Activated T-helper 2 cell treated with anti-CD3 and anti-CD28 coated beads, Interferon-gamma antibody, Interleukin-2, Interleukin-4, amounts not matched to agents 10 μg/mL and 5 μg/mL and 100 μg/mL, durations not matched to agents 14 hours and 24 hours and 36 hours (primary cell): ENCODE measurements at regions not wholly inside any gene's neighbourhood (a gene's known extent, or its start where the extent isn't known, plus 50 kb on each side); places are given as distances from the start of the nearest gene placed in this dataset.

Source experiments
- DNase-seq: peaks from one replicate; pipeline ENCODE4 v3.0.0; 2021; ENCODE audit warnings: low spot score
- H3K27ac Mint-ChIP-seq: one replicate; pipeline ENCODE4 v1.8.0; 2021; ENCODE audit warnings: mixed read lengths
- H3K27me3 Mint-ChIP-seq: one replicate; pipeline ENCODE4 v1.8.0; 2021; ENCODE audit warnings: low read depth, mixed read lengths
- H3K36me3 Mint-ChIP-seq: one replicate; pipeline ENCODE4 v1.8.0; 2021; ENCODE audit warnings: low read depth, mixed read lengths
- H3K4me1 Mint-ChIP-seq: one replicate; pipeline ENCODE4 v1.8.0; 2021; ENCODE audit warnings: low read depth, mixed read lengths
- H3K4me3 Mint-ChIP-seq: one replicate; pipeline ENCODE4 v1.8.0; 2021; ENCODE audit warnings: low read depth, mild to moderate bottlenecking, moderate library complexity, mixed read lengths
- H3K9me3 Mint-ChIP-seq: one replicate; pipeline ENCODE4 v1.8.0; 2021; ENCODE audit warnings: mixed read lengths
- intact Hi-C: fragments of 100-400 bp; cut with micrococcal nuclease; formaldehyde crosslinking; loops from one replicate; pipeline ENCODE4 v1.15.1; 2023

DNA sequence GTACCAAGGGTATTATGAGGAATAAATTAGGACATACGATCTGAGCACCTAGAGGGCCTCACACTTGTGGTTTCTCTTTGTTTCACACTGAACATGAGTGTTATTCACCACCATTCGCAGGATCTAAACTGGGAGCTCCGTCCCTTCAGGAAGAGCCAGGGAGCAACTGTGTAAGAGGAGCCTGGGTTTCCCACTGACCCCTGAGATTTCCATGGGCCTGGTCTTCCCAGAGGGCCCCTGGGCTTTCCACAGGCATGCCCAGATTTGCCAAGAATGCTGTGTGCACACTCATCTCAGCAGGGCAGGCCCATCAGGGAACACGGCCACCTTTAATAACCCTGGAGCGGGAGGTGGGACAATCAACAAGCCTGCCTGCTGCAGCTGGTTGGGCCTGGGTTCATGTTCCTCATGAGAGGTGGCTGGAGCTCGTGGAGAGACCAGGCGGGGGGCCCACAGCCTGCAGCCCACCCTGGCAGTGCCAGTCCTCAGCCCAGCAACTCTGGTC, 416.8 kb upstream of the MYT1L start:
- Mint-ChIP-seq H3K36me3 (no peaks in the 10 kb centered on the region), H3K27me3 (no peaks in the 10 kb centered on the region), H3K9me3 (peaks cover 13% of the 10 kb centered on the region), H3K27ac (no peak overlapping the region), H3K4me1 (no peaks in the 10 kb centered on the region), H3K4me3 (no peak overlapping the region)
- no peak for DNase-seq
- intact Hi-C loops: no loop called here

DNA sequence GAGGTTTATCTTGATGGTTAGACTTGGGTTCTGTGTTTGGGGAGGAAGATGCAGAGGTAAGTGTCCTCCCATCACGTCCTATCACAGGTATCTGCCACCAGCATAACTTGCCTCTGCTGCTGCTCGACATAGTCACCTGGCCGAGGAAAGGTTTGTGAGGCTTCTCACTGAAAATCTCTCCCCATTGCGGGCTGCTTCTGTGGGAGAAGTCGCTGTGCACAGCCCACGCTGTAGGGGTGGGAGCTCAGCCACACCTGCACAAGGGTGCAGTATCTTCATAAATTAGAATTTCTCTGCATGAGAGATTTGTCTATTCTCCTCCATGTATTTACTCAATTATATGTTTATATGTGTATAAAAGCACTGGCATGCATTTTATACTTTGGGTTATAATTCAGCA, 415.7 kb upstream of the MYT1L start:
- no peak overlapping the region for H3K27ac Mint-ChIP-seq
- DNase-seq: no peak
- H3K36me3 Mint-ChIP-seq: no peaks in the 10 kb centered on the region
- H3K4me3 Mint-ChIP-seq: no peak overlapping the region
- H3K9me3 Mint-ChIP-seq: peaks cover 12% of the 10 kb centered on the region
- no peaks in the 10 kb centered on the region for H3K27me3 Mint-ChIP-seq
- intact Hi-C loops: no loop called here
- no peaks in the 10 kb centered on the region for H3K4me1 Mint-ChIP-seq

- Mint-ChIP-seq H3K4me1 (no peaks in the 10 kb centered on the region), H3K27ac (no peak overlapping the region), H3K9me3 (peaks cover 4% of the 10 kb centered on the region), H3K36me3 (no peaks in the 10 kb centered on the region), H3K27me3 (no peaks in the 10 kb centered on the region), H3K4me3 (no peak overlapping the region)
- intact Hi-C loops: no loop called here
- DNase-seq: no peak
Observed at GRCh38 chr2:2744958-2745715, 414.1 kb upstream of the MYT1L start.

- Mint-ChIP-seq H3K4me3 (no peak overlapping the region), H3K27ac (no peak overlapping the region), H3K9me3 (no peaks in the 10 kb centered on the region), H3K36me3 (no peaks in the 10 kb centered on the region), H3K27me3 (no peaks in the 10 kb centered on the region), H3K4me1 (no peaks in the 10 kb centered on the region)
- intact Hi-C loops: no loop called here
- DNase-seq: no peak
Observed at GRCh38 chr2:2744107-2744506, 413.0 kb upstream of the MYT1L start.

- no peaks in the 10 kb centered on the region for H3K9me3 Mint-ChIP-seq
- intact Hi-C loops: no loop called here
- no peak overlapping the region for H3K27ac Mint-ChIP-seq
- no peaks in the 10 kb centered on the region for H3K4me1 Mint-ChIP-seq
- no peak overlapping the region for H3K4me3 Mint-ChIP-seq
- DNase-seq: no peak
- no peaks in the 10 kb centered on the region for H3K36me3 Mint-ChIP-seq
- no peaks in the 10 kb centered on the region for H3K27me3 Mint-ChIP-seq
Observed at GRCh38 chr2:2743164-2743571, 412.1 kb upstream of the MYT1L start.

DNA sequence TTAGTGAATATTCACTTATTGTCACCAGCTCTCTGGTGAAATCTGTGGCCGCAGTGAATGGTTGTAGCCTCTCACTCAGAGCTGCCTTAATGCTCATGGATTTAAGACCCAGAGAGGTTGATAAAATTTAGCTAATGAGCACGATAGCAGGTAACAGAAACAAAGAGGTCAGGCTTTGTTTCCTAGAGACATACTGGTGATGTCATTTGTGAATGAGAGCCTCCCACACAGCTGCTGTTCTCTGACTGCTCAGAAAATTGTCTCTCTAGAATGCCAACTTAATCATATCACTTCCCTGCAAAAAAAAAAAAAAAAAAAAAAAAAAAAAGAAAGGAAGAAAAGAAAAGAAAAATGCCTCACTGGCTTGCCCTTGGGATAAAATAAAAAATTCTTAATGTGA, 411.7 kb upstream of the MYT1L start:
- no peaks in the 10 kb centered on the region for H3K9me3 Mint-ChIP-seq
- intact Hi-C loops: no loop called here
- no peaks in the 10 kb centered on the region for H3K4me1 Mint-ChIP-seq
- no peaks in the 10 kb centered on the region for H3K36me3 Mint-ChIP-seq
- H3K4me3 Mint-ChIP-seq: no peak overlapping the region
- H3K27ac Mint-ChIP-seq: no peak overlapping the region
- no peak for DNase-seq
- no peaks in the 10 kb centered on the region for H3K27me3 Mint-ChIP-seq

GRCh38 chr2:2740238-2740775, 409.2 kb upstream of the MYT1L start:
- no peak overlapping the region for H3K4me3 Mint-ChIP-seq

DNA sequence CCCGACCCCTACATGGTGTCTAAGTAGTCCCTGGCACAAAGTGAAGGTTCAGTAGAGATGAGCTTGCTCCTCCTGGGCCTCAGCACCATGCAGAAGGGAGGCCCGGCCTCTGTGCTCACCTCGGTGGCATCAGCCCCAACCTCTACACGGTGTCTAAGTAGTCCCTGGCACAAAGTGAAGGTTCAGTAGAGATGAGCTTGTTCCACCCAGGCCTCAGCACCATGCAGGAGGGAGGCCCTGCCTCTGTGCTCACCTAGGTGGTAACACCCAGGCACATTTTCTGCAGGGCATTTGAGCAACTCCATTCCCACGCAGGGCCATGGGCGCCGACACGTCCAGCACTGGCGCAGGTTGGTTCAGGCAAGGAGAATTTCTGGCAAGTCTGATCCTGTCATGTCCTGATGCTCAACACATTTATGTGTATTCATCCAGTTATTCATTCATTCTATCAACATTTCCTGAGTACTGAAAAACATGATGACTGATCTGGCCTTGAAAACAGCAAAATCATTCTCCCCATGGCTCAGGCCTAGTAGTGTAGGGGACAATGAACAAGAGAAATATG, 408.2 kb upstream of the MYT1L start:
- H3K27me3 Mint-ChIP-seq: no peaks in the 10 kb centered on the region
- no peak overlapping the region for H3K4me3 Mint-ChIP-seq
- intact Hi-C loops: no loop called here
- no peaks in the 10 kb centered on the region for H3K4me1 Mint-ChIP-seq
- no peak for DNase-seq
- no peaks in the 10 kb centered on the region for H3K36me3 Mint-ChIP-seq
- H3K27ac Mint-ChIP-seq: no peak overlapping the region
- no peaks in the 10 kb centered on the region for H3K9me3 Mint-ChIP-seq

More at GRCh38 chr2:2740238-2740775, 409.2 kb upstream of the MYT1L start:
- H3K27ac Mint-ChIP-seq: no peak overlapping the region
- no peaks in the 10 kb centered on the region for H3K4me1 Mint-ChIP-seq
- no peaks in the 10 kb centered on the region for H3K36me3 Mint-ChIP-seq
- no peaks in the 10 kb centered on the region for H3K9me3 Mint-ChIP-seq
- intact Hi-C loops: no loop called here
- DNase-seq: no peak
- no peaks in the 10 kb centered on the region for H3K27me3 Mint-ChIP-seq

- intact Hi-C loops: no loop called here
- no peak overlapping the region for H3K27ac Mint-ChIP-seq
- no peak overlapping the region for H3K4me3 Mint-ChIP-seq
- no peak for DNase-seq
- H3K27me3 Mint-ChIP-seq: no peaks in the 10 kb centered on the region
- H3K9me3 Mint-ChIP-seq: no peaks in the 10 kb centered on the region
- no peaks in the 10 kb centered on the region for H3K4me1 Mint-ChIP-seq
- H3K36me3 Mint-ChIP-seq: no peaks in the 10 kb centered on the region
Observed at GRCh38 chr2:2738684-2739083, 407.6 kb upstream of the MYT1L start.

DNA sequence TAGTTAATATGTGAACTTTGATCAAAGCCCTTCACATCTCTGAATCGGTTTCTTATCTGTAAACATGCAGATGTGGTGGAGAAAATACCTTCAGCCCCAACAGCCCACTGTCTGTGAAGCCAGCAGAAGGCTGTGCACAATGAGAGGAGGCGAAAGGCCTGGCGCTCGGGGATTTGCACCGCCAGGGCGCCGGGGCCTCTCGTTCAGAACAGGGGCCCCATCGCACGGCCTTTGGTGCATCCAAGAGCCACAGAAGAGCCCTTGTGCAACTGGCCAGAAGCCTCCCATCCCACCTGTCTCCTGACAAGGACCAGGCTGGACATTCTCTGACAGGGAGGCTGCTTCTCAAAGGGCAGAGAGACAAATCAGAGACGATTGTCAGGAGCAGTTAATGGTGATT, 407.2 kb upstream of the MYT1L start:
- no peaks in the 10 kb centered on the region for H3K36me3 Mint-ChIP-seq
- no peak for DNase-seq
- H3K27ac Mint-ChIP-seq: no peak overlapping the region
- intact Hi-C loops: no loop called here
- H3K4me3 Mint-ChIP-seq: no peak overlapping the region
- no peaks in the 10 kb centered on the region for H3K9me3 Mint-ChIP-seq
- H3K27me3 Mint-ChIP-seq: no peaks in the 10 kb centered on the region
- no peaks in the 10 kb centered on the region for H3K4me1 Mint-ChIP-seq

GRCh38 chr2:2735041-2735440, 404.0 kb upstream of the MYT1L start:
- no peak overlapping the region for H3K4me3 Mint-ChIP-seq
- H3K27ac Mint-ChIP-seq: no peak overlapping the region

GRCh38 chr2:2734308-2734707, 403.2 kb upstream of the MYT1L start:
- Mint-ChIP-seq H3K4me1 (no peaks in the 10 kb centered on the region), H3K27me3 (no peaks in the 10 kb centered on the region), H3K4me3 (no peak overlapping the region), H3K27ac (no peak overlapping the region), H3K36me3 (no peaks in the 10 kb centered on the region), H3K9me3 (no peaks in the 10 kb centered on the region)
- intact Hi-C loops: no loop called here
- no peak for DNase-seq

More at GRCh38 chr2:2735041-2735440, 404.0 kb upstream of the MYT1L start:
- H3K9me3 Mint-ChIP-seq: no peaks in the 10 kb centered on the region
- no peaks in the 10 kb centered on the region for H3K4me1 Mint-ChIP-seq
- DNase-seq: no peak
- no peaks in the 10 kb centered on the region for H3K36me3 Mint-ChIP-seq
- no peaks in the 10 kb centered on the region for H3K27me3 Mint-ChIP-seq
- intact Hi-C loops: no loop called here

DNA sequence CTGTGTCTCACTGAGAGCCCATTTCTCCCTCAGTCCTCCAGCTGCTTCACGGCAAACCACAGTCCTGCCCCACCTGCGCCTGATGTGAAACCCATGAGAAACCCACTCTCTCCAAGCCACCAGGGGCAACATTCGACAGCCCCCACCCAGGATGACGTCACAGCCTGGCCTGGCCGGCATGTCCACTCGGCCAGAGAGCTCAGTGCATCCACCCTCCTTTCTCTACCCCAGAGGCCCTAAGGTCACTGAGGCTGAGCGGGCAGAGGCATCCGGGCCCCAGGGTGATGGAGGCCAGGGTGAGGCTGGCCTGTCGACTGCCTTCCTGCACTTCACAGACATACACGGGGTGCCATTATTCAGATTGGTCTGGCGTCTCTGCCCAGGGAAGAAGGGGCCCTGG, 402.7 kb upstream of the MYT1L start:
- no peak for DNase-seq
- no peak overlapping the region for H3K27ac Mint-ChIP-seq
- intact Hi-C loops: no loop called here

More for the DNA sequence above, 402.7 kb upstream of the MYT1L start:
- Mint-ChIP-seq H3K9me3 (no peaks in the 10 kb centered on the region), H3K36me3 (no peaks in the 10 kb centered on the region), H3K4me1 (no peaks in the 10 kb centered on the region), H3K4me3 (no peak overlapping the region), H3K27me3 (no peaks in the 10 kb centered on the region)
